ENCODE measurements at regions not wholly inside any gene's neighbourhood (a gene's known extent, or its start where the extent isn't known, plus 50 kb on each side); places are given as distances from the start of the nearest gene placed in this dataset.

- no peak for TF ChIP-seq CTCF (conservative IDR thresholded peaks at IDR 0.05 in 1 of 2, IDR thresholded peaks at IDR 0.05 in 1 of 2; ENCODE audit: extremely low read depth in 1 of 2, insufficient read depth in 1 of 2, low read depth in 1 of 2, low read length in 2 of 2)
- TF ChIP-seq EZH2 (IDR thresholded peaks at IDR 0.05; ENCODE audit: borderline replicate concordance, low read length): no peak
These were observed 229.7 kb upstream of the TAS2R1 start for GRCh38 chr5:9859808-9860207.

All from mammary epithelial cell (primary cell).